Glomerular endothelial cell (primary cell): ENCODE measurements at regions not wholly inside any gene's neighbourhood (a gene's known extent, or its start where the extent isn't known, plus 50 kb on each side); places are given as distances from the start of the nearest gene placed in this dataset.
A peak's percentile ranks its signal among the peaks of the same experiment; 100 is the strongest.
"Not testable (repeated sequence)": the region's sequence is repeated elsewhere in the genome, so short reads cannot be mapped to it uniquely, and the experiment has no call there.

Experiments used
- DNase-seq: peaks from one replicate; pipeline ENCODE4 v3.0.0-alpha.2; 2011; ENCODE audit warnings: low read depth, low spot score; ENCODE audit errors: extremely low read depth

- peak; percentile 12 for DNase-seq
Observed at GRCh38 chr6:140445474-140446004, 1071.1 kb upstream of the CITED2 start.

DNA sequence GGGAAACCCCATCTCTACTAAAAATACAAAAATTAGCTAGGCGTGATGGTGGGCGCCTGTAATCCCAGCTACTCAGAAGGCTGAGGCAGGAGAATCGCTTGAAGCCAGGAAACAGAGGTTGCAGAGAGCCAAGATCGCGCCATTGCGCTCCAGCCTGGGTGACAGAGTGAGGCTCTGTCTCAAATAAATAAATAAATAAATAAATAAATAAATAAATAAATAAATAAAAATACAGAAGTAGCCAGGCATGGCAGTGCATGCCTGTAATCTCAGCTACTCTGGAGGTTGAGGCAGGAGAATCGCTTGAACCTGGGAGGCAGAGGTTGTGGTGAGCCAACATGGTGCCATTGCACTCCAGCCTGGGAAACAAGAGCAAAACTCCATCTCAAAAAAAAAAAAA is 1068.7 kb upstream of the CITED2 start:
- DNase-seq: not testable (repeated sequence)

- DNase-seq: peak; percentile 22
Observed at GRCh38 chr6:140441256-140441655, 1066.8 kb upstream of the CITED2 start.

DNA sequence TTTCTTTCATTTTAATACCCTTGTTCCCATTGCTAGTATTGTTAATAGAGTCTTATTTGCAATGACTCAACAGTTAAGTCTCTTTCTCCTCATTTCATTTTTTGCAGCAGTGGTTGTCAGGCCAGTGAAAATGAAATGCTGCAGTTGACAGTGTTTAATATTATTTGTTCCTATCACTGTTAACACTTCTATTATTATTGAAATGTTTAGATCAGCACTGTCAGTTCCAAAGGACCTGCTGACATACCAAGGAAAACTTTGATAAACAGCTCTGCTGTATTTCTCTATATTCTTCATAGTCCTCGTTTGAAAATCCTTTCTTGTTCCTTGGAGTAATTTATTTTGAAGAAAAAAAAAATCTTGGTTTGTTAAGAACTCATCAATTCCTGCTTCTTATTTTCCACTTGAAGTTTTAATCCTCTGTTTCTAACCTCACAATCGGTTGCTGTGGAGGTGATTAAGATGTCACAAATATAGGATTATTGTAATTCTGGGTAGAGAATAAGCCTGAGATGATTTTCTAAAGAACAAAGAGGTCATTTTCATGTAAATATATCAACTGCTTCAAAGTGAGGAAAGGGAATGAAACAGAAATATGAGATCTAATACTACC is 1065.9 kb upstream of the CITED2 start:
- DNase-seq: no peak

GRCh38 chr6:140438346-140438735 is 1063.9 kb upstream of the CITED2 start:
- no peak for DNase-seq

GRCh38 chr6:140437619-140438345 is 1063.3 kb upstream of the CITED2 start:
- no peak for DNase-seq

GRCh38 chr6:140436023-140436811 is 1061.8 kb upstream of the CITED2 start:
- DNase-seq: no peak

DNA sequence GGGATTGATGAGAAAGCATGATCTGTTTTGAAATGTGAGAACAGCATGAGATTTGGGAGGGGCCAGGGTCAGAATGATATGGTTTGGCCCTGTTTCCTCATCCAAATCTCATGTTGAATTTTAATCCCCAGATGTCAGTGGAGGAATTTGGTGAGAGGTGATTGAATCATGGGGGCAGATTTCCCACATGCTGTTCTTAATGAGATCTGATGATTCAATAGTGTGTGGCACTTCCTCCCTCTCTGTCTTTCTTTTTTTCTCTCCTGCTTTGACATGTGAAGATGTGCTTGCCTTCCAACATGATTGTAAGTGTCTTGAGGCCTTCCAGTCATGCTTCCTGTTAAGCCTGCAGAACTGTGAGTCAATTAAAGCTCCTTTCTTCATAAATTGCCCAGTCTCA is 1060.3 kb upstream of the CITED2 start:
- no peak for DNase-seq

- DNase-seq: no peak
Observed at GRCh38 chr6:140433072-140433471, 1058.6 kb upstream of the CITED2 start.

DNA sequence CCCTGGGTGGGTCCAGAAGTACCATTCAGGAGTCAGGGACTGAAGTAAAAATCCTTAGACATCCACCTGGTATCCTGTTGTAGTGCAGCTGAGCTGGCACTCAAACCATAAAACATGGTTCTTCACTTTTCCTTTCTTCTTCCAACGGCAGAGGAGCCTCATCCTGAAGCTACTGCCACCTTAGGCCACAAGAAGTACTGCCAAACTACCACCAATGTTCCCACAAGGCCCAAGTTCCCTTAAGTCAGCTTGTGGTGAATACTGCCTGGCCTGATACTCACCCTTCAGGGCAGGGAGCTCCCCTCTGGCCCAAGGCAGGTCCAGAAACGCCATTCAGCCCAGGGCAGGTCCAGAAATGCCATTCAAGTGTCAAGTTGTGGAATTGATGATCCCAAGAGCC is 1053.4 kb upstream of the CITED2 start:
- no peak for DNase-seq

DNA sequence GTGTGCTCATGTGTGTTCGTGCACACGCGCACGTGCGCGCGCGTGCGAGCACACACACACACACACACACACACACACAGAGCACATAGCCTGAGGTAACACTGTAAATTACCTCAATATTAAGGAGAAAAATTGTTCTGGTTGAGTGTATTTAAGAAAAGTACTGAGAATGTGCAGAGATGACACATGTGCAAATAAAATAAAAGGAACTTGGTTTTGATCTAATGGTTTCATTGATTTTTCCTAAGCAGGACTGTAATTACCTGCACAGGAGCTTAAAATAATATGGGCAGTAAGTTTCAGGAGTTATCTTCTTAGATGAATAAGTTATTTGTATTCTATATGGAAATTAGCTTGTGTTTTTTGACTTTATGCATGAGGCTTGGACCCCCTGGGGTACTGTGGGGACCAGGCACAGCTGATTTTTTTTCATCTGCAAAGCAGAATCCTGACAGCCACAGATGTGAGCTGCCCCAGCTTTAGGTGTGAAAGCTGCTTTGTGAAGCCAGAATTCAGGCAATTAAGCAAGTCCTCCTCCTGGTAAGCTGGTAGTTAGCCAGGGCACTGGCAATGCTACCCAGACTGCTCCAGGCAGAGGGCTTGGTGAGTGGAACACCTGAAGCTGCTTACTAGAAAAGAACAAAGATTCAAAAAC is 1040.6 kb upstream of the CITED2 start:
- no peak for DNase-seq

DNA sequence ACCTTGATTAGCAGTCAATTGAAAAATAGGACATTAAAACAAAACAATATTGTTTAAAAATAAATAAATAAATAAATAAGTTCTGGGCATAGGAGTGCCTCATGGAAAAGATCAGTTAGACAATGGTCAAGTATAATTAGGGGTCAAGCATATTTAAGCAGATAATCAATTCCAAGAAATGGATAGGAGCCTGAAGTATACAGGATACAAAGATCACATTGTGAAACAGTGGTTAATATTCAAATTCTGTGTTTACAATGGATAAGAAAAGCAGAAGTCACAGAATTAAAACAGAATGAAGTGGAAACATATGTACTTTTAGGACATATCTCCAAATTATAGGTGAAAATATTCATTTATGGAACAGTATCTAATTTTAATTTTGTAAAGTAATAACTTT is 1028.6 kb upstream of the CITED2 start:
- no peak for DNase-seq

DNA sequence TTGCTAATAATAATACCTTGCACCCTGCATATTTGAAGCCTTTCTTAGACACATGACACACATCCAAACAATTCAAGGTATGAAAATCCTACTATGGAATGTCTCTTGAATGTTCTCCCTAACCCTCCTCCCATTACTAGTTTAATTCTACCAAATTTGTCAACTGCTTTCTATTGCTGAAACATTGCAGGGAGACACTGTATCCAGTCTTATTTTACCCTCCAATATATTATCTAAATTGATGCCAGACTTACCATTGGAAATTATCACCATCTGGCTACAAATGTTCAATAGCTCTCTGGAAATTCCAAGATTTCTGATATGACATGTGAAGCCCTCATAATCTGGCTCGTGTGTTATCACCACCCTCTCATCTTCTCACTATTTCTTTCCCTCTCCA is 1027.3 kb upstream of the CITED2 start:
- DNase-seq: no peak

- no peak for DNase-seq
Observed at GRCh38 chr6:140398076-140398475, 1023.6 kb upstream of the CITED2 start.

DNA sequence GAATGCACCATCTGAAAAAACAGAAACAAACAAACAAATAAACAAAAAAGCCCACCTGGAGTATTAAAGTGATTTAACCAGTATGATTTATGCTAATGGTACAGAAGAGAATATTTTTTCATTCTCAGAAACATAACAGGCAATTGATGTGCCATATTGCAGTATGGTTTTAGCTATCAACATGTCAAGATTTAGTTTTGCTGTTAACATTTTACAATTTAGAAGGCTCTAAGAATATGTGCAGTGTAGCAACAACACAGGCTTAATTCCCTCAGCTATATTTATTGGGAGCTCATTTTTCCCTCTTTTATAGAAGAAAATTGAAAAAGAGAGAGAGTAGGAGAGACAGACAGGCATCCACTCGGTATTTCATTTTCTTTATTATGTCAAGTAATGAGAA is 1022.7 kb upstream of the CITED2 start:
- DNase-seq: no peak

DNA sequence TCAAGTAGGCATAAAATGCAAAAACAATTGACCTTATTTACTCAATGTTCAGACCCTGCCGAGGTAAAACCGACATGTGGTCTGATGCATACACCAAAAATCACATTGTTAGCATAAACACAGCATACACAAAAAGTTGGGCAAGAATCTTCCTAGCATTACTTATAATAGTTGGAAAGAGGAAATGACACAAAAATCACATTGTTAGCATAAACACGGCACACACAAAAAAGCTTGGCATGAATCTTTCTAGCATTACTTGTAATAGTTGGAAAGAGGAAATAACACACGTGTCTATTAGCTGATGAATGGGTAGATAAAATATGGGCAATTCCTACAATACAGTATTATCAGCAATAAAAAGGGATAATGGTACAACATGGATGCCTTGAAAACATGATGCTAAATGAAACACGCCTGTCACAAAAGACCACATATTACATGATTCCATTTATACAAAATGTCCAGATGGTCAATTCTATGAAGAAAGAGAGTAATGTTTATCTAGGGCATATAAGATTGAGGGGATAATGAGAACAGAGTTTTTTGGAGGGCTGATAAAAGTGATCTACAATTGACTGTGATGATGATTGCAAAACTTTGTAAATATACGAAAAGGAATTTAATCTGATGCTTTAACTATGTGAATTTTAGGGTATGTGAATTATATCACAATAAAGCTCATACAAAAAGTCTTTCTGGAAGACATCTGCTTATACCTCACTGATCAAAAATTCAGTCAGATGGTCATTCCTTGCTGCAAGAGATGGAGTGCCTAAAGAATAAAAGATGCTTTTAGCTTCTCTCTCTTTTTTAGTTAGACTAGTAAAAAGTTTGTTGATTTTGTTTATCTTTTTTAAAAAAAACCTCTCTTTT is 1019.5 kb upstream of the CITED2 start:
- DNase-seq: peak; percentile 79

DNA sequence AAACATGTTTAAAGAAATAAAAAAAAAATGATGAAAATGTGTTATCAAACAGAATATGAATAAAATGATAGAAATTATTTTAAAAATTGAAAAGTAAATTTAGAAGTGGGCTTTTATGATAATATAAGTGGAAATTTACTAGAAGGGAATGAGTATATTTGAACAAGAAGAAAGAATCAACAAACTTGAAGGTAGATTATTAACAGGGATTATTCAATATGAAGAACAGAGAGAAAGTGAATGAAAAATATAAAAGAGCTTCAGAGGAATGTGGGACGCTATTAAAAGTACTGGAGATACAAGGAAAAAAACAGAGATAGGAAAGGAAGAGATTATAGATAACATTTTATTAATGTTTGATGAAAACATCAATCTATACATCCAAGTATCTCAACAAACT is 1014.4 kb upstream of the CITED2 start:
- DNase-seq: no peak

- no peak for DNase-seq
Observed at GRCh38 chr6:140388192-140388802, 1013.8 kb upstream of the CITED2 start.

DNA sequence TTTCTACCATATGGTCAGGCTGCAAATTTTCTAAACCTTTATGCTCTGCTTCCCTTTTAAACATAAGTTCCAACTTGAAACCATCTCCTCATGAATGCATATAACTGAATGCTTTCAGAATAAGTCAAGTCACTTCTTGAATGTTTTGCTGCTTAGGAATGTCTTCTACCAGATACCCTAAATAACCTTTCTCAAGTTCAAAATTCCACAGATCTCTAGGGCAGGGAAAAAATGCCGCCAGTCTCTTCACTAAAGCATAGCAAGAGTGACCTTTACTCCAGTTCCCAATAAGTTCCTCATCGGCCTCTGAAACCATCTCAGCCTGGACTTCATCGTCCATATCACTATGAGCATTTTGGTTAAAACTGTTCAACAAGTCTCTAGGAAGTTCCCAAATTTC is 1011.2 kb upstream of the CITED2 start:
- no peak for DNase-seq

DNA sequence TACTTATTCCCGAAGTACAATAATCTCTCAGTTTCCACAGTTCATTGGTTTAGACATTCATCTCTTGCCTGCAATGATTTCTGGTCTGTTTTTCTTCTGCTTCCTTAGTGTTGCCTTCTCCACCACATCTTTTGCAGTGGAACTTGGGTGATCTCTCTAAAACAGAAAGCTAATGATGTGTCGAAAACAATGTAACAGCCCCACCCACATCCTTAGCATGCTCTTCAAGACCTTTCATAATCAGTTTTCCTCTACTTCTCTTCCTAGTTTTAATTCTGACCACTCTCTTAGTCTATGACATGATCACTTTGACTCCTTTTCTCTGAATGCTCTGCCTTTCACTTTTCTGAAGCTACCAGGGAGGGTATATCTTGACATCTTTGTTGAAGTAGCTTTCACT is 1007.9 kb upstream of the CITED2 start:
- DNase-seq: no peak
